Tibial artery (tissue), 4 donors: ENCODE measurements at regions not wholly inside any gene's neighbourhood (a gene's known extent, or its start where the extent isn't known, plus 50 kb on each side); places are given as distances from the start of the nearest gene placed in this dataset.

ENCODE experiments used
- DNase-seq, 2 donors: peaks; one replicate each; pipeline ENCODE4 v3.0.0-alpha.2; 2019
- H3K27ac ChIP-seq, 2 donors: fragments of 200-600 bp; sonication (generic) in 1 of 2; 1 replicate in 1 of 2; 2 replicates in 1 of 2; pipeline ENCODE4 v1.5.1; 2018 to 2019; ENCODE audit warnings: mild to moderate bottlenecking in 1 of 2
- H3K27me3 ChIP-seq, 2 donors: fragments of 200-600 bp; sonication (generic) in 1 of 2; one replicate each; pipeline versions ENCODE4 v1.5.1 to v1.6.0; 2016 to 2019
- H3K36me3 ChIP-seq, 3 donors: fragments of 200-600 bp; sonication (generic) in 2 of 3; one replicate each; pipeline ENCODE4 v1.5.1; 2016 to 2019; ENCODE audit warnings: mild to moderate bottlenecking in 2 of 3
- H3K4me1 ChIP-seq, 4 donors: fragments of 200-600 bp; sonication (generic) in 2 of 4; 1 replicate in 3 of 4; 2 replicates in 1 of 4; pipeline ENCODE4 v1.5.1; 2016 to 2019
- H3K4me3 ChIP-seq, 2 donors: fragments of 200-600 bp; sonication (generic) in 1 of 2; 1 replicate in 1 of 2; 2 replicates in 1 of 2; pipeline ENCODE4 v1.5.1; 2018 to 2019; ENCODE audit warnings: mild to moderate bottlenecking in 2 of 2
- H3K9me3 ChIP-seq, 3 donors: fragments of 200-600 bp; sonication (generic) in 1 of 3; one replicate each; pipeline ENCODE4 v1.5.1; 2016 to 2019
- CTCF ChIP-seq, 2 experiments: fragments of 200-600 bp in 1 of 2; fragments of 450-650 bp in 1 of 2; IDR thresholded peaks; one replicate each; pipeline ENCODE4 v1.5.1; 2017 to 2019; ENCODE audit warnings: antibody characterized with exemption in 2 of 2, mild to moderate bottlenecking in 1 of 2, moderate library complexity in 1 of 2
- intact Hi-C: fragments of 100-400 bp; cut with DNase I; formaldehyde crosslinking; loops from one replicate; pipeline ENCODE4 v1.15.0; 2023; ENCODE audit warnings: low total_unique reads

- TF ChIP-seq CTCF (IDR thresholded peaks at IDR 0.05): no peak
- H3K4me3 ChIP-seq: no peak overlapping the region
- no peaks in the 10 kb centered on the region for H3K4me1 ChIP-seq
- no peak overlapping the region for H3K27ac ChIP-seq
- intact Hi-C loops: no loop called here
- no peaks in the 10 kb centered on the region for H3K9me3 ChIP-seq
- peaks cover 0 to 8% of the 10 kb centered on the region in 2 donors for H3K27me3 ChIP-seq
- DNase-seq: no peak
- no peaks in the 10 kb centered on the region for H3K36me3 ChIP-seq
These were observed 109.7 kb downstream of the BDH1 start for GRCh38 chr3:197445896-197446699.

- no peak for DNase-seq
- no peaks in the 10 kb centered on the region for H3K36me3 ChIP-seq
- H3K27ac ChIP-seq: no peak overlapping the region
- H3K4me1 ChIP-seq: no peaks in the 10 kb centered on the region
- TF ChIP-seq CTCF (IDR thresholded peaks at IDR 0.05): no peak
- peaks cover 0 to 8% of the 10 kb centered on the region in 2 donors for H3K27me3 ChIP-seq
- no peak overlapping the region for H3K4me3 ChIP-seq
- intact Hi-C loops: no loop called here
- H3K9me3 ChIP-seq: no peaks in the 10 kb centered on the region
These were observed 110.9 kb downstream of the BDH1 start for GRCh38 chr3:197444793-197445379.

- H3K4me1 ChIP-seq: no peaks in the 10 kb centered on the region
- no peaks in the 10 kb centered on the region for H3K36me3 ChIP-seq
- no peak for TF ChIP-seq CTCF (IDR thresholded peaks at IDR 0.05)
- DNase-seq: no peak
- H3K27me3 ChIP-seq: peaks cover 0 to 12% of the 10 kb centered on the region in 2 donors
- intact Hi-C loops: no loop called here
- H3K4me3 ChIP-seq: no peak overlapping the region
- H3K9me3 ChIP-seq: no peaks in the 10 kb centered on the region
- no peak overlapping the region for H3K27ac ChIP-seq
These were observed 112.3 kb downstream of the BDH1 start for GRCh38 chr3:197443506-197443905.

- Histone ChIP-seq H3K4me3 (no peak overlapping the region), H3K36me3 (no peaks in the 10 kb centered on the region), H3K27me3 (peaks cover 0 to 12% of the 10 kb centered on the region in 2 donors), H3K9me3 (no peaks in the 10 kb centered on the region), H3K4me1 (no peaks in the 10 kb centered on the region), H3K27ac (no peak overlapping the region)
- intact Hi-C loops: no loop called here
- TF ChIP-seq CTCF (IDR thresholded peaks at IDR 0.05): no peak
- DNase-seq: no peak
These were observed 115.0 kb downstream of the BDH1 start for GRCh38 chr3:197440717-197441303.

- intact Hi-C loops: no loop called here
- no peak overlapping the region for H3K27ac ChIP-seq
- no peaks in the 10 kb centered on the region for H3K36me3 ChIP-seq
- DNase-seq: peak in 1 of 2 donors; percentile 1
- no peaks in the 10 kb centered on the region for H3K9me3 ChIP-seq
- peaks cover 0 to 9% of the 10 kb centered on the region in 2 donors for H3K27me3 ChIP-seq
- no peak for TF ChIP-seq CTCF (IDR thresholded peaks at IDR 0.05)
- no peak overlapping the region for H3K4me3 ChIP-seq
- no peaks in the 10 kb centered on the region for H3K4me1 ChIP-seq
These were observed 116.9 kb downstream of the BDH1 start for GRCh38 chr3:197438906-197439305.
